GM18907 (cell line): ENCODE measurements at regions not wholly inside any gene's neighbourhood (a gene's known extent, or its start where the extent isn't known, plus 50 kb on each side); places are given as distances from the start of the nearest gene placed in this dataset.

Source experiments
- ATAC-seq: cut with Tn5 transposase; IDR thresholded peaks from one replicate; pipeline ENCODE4 v1.9.1; 2021; ENCODE audit warnings: mild to moderate bottlenecking, moderate library complexity; ENCODE audit not compliant: unreplicated experiment

- ATAC-seq = no peak
These were observed 627.9 kb upstream of the KIRREL3 start for GRCh38 chr11:127628458-127628785.

GRCh38 chr11:127627629-127628457 lies 627.3 kb upstream of the KIRREL3 start:
- no peak for ATAC-seq

GRCh38 chr11:127627204-127627603 lies 626.6 kb upstream of the KIRREL3 start:
- ATAC-seq = no peak

- peak; percentile 51 for ATAC-seq
These were observed 624.8 kb upstream of the KIRREL3 start for GRCh38 chr11:127625402-127625801.

- no peak for ATAC-seq
These were observed 623.8 kb upstream of the KIRREL3 start for GRCh38 chr11:127624306-127624856.

- no peak for ATAC-seq
These were observed 622.1 kb upstream of the KIRREL3 start for GRCh38 chr11:127622686-127623085.

- no peak for ATAC-seq
These were observed 620.1 kb upstream of the KIRREL3 start for GRCh38 chr11:127620671-127621070.

GRCh38 chr11:127619946-127620345 lies 619.4 kb upstream of the KIRREL3 start:
- ATAC-seq = no peak

GRCh38 chr11:127618721-127619120 lies 618.2 kb upstream of the KIRREL3 start:
- ATAC-seq = no peak

- ATAC-seq = no peak
These were observed 615.6 kb upstream of the KIRREL3 start for GRCh38 chr11:127616158-127616557.

GRCh38 chr11:127612607-127613006 lies 612.0 kb upstream of the KIRREL3 start:
- ATAC-seq = no peak

- ATAC-seq = no peak
These were observed 608.6 kb upstream of the KIRREL3 start for GRCh38 chr11:127609025-127609773.

- ATAC-seq = no peak
These were observed 607.0 kb upstream of the KIRREL3 start for GRCh38 chr11:127607487-127608085.

GRCh38 chr11:127601578-127601977 lies 601.0 kb upstream of the KIRREL3 start:
- no peak for ATAC-seq

GRCh38 chr11:127600674-127601073 lies 600.1 kb upstream of the KIRREL3 start:
- ATAC-seq = no peak

- ATAC-seq = no peak
These were observed 597.9 kb upstream of the KIRREL3 start for GRCh38 chr11:127598476-127598875.

GRCh38 chr11:127596433-127596832 lies 595.9 kb upstream of the KIRREL3 start:
- no peak for ATAC-seq

- no peak for ATAC-seq
These were observed 591.8 kb upstream of the KIRREL3 start for GRCh38 chr11:127592371-127592770.

GRCh38 chr11:127590314-127590713 lies 589.7 kb upstream of the KIRREL3 start:
- no peak for ATAC-seq

GRCh38 chr11:127588431-127588830 lies 587.9 kb upstream of the KIRREL3 start:
- no peak for ATAC-seq

GRCh38 chr11:127587511-127587910 lies 586.9 kb upstream of the KIRREL3 start:
- ATAC-seq = no peak

- no peak for ATAC-seq
These were observed 575.6 kb upstream of the KIRREL3 start for GRCh38 chr11:127576210-127576609.
